Uterus (tissue), 3 donors: ENCODE measurements at regions not wholly inside any gene's neighbourhood (a gene's known extent, or its start where the extent isn't known, plus 50 kb on each side); places are given as distances from the start of the nearest gene placed in this dataset.

ENCODE experiments used
- DNase-seq, 2 donors: peaks; one replicate each; pipeline ENCODE4 v3.0.0-alpha.2; 2019 to 2020
- H3K27ac ChIP-seq, 2 donors: fragments of 200-600 bp; sonication (generic); 1 replicate in 1 of 2; 2 replicates in 1 of 2; pipeline ENCODE4 v1.5.1; 2016 to 2018
- H3K27me3 ChIP-seq, 2 donors: fragments of 200-600 bp; sonication (generic); one replicate each; pipeline ENCODE4 v1.5.1; 2018 to 2019; ENCODE audit warnings: control low read depth in 1 of 2
- H3K36me3 ChIP-seq, 2 donors: fragments of 200-600 bp; sonication (generic); one replicate each; pipeline ENCODE4 v1.5.1; 2019; ENCODE audit warnings: control low read depth in 1 of 2
- H3K4me1 ChIP-seq, 2 donors: fragments of 200-600 bp; sonication (generic); one replicate each; pipeline ENCODE4 v1.5.1; 2018 to 2019; ENCODE audit warnings: control low read depth in 1 of 2
- H3K4me3 ChIP-seq, 2 donors: fragments of 200-600 bp; sonication (generic); 1 replicate in 1 of 2; 2 replicates in 1 of 2; pipeline ENCODE4 v1.5.1; 2018 to 2019; ENCODE audit warnings: mild to moderate bottlenecking in 1 of 2
- H3K9me3 ChIP-seq, 2 donors: fragments of 200-600 bp; sonication (generic); one replicate each; pipeline ENCODE4 v1.5.1; 2019; ENCODE audit warnings: control low read depth in 1 of 2
- POLR2A ChIP-seq, 2 donors: fragments of 450-650 bp; IDR thresholded peaks; one replicate each; pipeline ENCODE4 v1.6.1; 2016; ENCODE audit warnings: antibody characterized with exemption in 2 of 2, mild to moderate bottlenecking in 1 of 2, moderate library complexity in 1 of 2
- intact Hi-C: fragments of 100-400 bp; cut with DNase I; formaldehyde crosslinking; loops from one replicate; pipeline ENCODE4 v1.15.1; 2023; ENCODE audit warnings: low total_unique reads
- TF ChIP-seq, protein P1 (sequence below), 4 experiments: fragments of 200-600 bp in 2 of 4; fragments of 450-650 bp in 2 of 4; sonication (generic) in 2 of 4; IDR thresholded peaks; one replicate each; pipeline ENCODE4 v1.5.1; 2016 to 2019; ENCODE audit warnings: antibody characterized with exemption in 4 of 4, mild to moderate bottlenecking in 2 of 4, moderate library complexity in 1 of 4
- donor health status: DM: yes; HTN: yes; CAD: no.

DNA sequence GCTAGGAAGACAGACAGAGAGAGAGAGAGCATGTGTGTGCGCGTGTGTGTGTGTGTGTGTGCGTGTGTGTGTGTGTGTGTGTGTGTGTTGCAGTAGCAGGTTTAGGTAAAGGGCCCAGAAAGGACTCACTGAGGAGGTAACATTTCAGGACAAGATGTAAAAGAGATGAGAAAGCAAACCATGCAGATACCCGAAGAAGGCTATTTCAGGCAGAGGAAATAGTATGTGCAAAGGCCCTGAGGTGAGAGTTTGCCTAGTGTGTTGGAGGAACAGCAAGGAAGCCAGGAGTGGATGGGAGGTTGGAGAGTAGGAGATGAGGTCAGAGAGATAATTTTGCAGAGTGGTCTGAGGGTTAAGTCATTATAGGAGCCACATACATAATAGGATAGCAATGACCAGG, 754.3 kb upstream of the TBX3 start:
- no peak for DNase-seq
- Histone ChIP-seq H3K4me3 (no peak overlapping the region), H3K27ac (no peak overlapping the region), H3K4me1 (no peaks in the 10 kb centered on the region), H3K36me3 (no peaks in the 10 kb centered on the region), H3K9me3 (no peaks in the 10 kb centered on the region), H3K27me3 (no peaks in the 10 kb centered on the region)
- TF ChIP-seq, protein P1, sequence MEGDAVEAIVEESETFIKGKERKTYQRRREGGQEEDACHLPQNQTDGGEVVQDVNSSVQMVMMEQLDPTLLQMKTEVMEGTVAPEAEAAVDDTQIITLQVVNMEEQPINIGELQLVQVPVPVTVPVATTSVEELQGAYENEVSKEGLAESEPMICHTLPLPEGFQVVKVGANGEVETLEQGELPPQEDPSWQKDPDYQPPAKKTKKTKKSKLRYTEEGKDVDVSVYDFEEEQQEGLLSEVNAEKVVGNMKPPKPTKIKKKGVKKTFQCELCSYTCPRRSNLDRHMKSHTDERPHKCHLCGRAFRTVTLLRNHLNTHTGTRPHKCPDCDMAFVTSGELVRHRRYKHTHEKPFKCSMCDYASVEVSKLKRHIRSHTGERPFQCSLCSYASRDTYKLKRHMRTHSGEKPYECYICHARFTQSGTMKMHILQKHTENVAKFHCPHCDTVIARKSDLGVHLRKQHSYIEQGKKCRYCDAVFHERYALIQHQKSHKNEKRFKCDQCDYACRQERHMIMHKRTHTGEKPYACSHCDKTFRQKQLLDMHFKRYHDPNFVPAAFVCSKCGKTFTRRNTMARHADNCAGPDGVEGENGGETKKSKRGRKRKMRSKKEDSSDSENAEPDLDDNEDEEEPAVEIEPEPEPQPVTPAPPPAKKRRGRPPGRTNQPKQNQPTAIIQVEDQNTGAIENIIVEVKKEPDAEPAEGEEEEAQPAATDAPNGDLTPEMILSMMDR (IDR thresholded peaks at IDR 0.05), result no peak
- TF ChIP-seq POLR2A (IDR thresholded peaks at IDR 0.05), result no peak
- intact Hi-C loops, result no loop called here

DNA sequence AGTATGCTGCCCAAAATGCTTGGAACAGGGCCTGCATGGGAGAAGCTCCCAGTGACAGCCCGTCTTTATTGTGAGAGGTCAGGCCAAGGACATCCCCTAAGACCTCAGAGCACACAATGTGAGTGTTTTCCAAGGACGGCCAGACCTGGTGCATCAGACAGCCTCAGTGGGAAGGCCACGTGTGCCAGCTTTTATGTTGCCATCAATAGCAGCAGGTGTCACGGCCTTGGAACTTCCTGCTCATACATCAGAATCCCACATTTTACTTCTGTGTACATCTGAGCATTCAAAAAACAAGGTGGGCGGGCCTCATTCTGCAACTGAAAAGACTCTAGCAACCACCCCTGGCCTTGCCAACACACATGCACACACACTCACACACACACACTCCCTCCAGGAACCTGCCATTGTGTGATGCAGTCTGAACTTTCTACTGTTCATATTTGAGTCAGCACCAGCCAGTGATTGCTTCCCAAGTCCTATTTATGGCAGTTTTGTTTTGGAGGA, 753.1 kb upstream of the TBX3 start:
- Histone ChIP-seq H3K4me3 (no peak overlapping the region), H3K27ac (no peak overlapping the region), H3K9me3 (no peaks in the 10 kb centered on the region), H3K27me3 (no peaks in the 10 kb centered on the region), H3K4me1 (no peaks in the 10 kb centered on the region), H3K36me3 (no peaks in the 10 kb centered on the region)
- DNase-seq, result peak in 1 of 2 donors; percentile 18
- intact Hi-C loops, result no loop called here
- TF ChIP-seq, protein P1 (IDR thresholded peaks at IDR 0.05), result no peak
- TF ChIP-seq POLR2A (IDR thresholded peaks at IDR 0.05), result no peak

DNA sequence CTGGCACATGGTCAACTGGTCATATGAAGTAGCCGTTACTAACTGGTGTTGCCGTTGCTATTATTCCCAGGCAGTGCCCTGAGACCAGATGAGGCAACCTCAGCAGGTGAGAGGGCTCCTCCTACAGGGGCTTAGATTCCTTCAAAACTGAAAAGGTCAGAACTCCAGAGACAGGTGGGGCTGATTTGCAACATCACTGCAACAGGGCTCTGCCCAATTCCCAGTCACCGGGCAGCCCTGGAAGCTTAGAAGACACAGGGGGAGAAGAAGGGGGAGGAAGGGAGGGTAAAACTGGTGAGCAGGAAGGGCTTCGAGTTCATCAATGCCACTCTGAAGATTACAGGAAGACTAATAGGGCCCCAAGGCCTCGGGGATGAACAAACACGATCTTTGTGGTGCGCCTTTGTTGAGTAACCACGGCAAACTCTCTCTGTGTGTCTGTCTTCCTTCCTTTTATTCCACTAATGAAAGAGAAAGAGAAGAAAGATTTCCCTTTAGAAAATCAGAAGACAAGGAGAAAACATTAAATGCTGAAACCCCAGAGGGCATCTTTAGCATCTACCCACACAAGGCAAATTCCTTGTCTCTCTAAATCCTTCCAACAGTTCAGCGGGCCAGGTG, 749.1 kb upstream of the TBX3 start:
- H3K4me3 ChIP-seq, result no peak overlapping the region
- no peaks in the 10 kb centered on the region for H3K27me3 ChIP-seq
- no peaks in the 10 kb centered on the region for H3K9me3 ChIP-seq
- TF ChIP-seq, protein P1 (IDR thresholded peaks at IDR 0.05), result no peak
- TF ChIP-seq POLR2A (IDR thresholded peaks at IDR 0.05), result no peak
- no peaks in the 10 kb centered on the region for H3K36me3 ChIP-seq
- no peak overlapping the region for H3K27ac ChIP-seq
- DNase-seq, result no peak
- no peaks in the 10 kb centered on the region for H3K4me1 ChIP-seq
- intact Hi-C loops, result no loop called here

DNA sequence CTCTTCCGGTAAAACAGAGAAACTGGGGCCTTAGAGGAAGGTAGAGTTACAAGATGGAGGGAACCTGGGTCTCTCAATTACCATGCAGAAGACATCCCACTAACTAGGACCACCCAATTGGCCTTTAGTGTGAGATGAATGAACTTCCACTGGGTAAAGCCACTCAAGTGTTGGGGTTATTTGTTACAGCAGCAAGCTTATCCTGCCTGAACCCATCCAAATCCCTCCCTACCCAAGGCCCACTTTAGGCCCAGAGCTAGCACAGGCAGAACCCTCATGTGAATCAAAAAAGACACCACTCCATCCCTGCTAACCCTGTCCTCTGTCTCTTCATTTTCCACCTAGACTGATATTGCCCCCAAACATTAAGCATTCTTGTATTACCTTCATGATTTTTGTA, 746.7 kb upstream of the TBX3 start:
- TF ChIP-seq POLR2A (IDR thresholded peaks at IDR 0.05), result no peak
- TF ChIP-seq, protein P1 (IDR thresholded peaks at IDR 0.05), result no peak
- intact Hi-C loops, result no loop called here
- no peak for DNase-seq
- Histone ChIP-seq H3K27ac (no peak overlapping the region), H3K36me3 (no peaks in the 10 kb centered on the region), H3K27me3 (no peaks in the 10 kb centered on the region), H3K4me3 (no peak overlapping the region), H3K9me3 (no peaks in the 10 kb centered on the region), H3K4me1 (no peaks in the 10 kb centered on the region)

DNA sequence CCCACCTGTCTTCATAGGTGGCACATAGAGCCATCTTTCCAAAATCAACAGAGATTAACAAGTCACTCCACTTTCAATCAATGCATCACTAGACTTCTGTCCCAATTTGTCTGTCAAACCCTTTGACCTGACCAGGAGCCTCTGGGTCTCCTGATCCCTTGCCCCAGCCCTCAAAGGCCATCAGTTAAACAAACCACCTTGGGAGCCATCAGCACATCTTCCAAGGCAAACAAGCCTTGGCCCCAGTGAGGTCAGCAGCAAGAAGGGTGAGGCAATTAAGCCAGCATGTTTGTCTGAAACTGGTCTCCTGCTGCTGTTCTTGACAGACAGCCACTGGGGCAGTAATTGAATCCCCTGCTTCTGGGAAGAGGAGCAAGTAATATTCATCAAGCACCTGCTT, 742.8 kb upstream of the TBX3 start:
- Histone ChIP-seq H3K27me3 (no peaks in the 10 kb centered on the region), H3K27ac (no peak overlapping the region), H3K4me3 (no peak overlapping the region), H3K4me1 (no peaks in the 10 kb centered on the region), H3K36me3 (no peaks in the 10 kb centered on the region), H3K9me3 (no peaks in the 10 kb centered on the region)
- no peak for TF ChIP-seq POLR2A (IDR thresholded peaks at IDR 0.05)
- TF ChIP-seq, protein P1 (IDR thresholded peaks at IDR 0.05), result no peak
- intact Hi-C loops, result no loop called here
- DNase-seq, result no peak
